AG04450 (cell line): ENCODE measurements at regions not wholly inside any gene's neighbourhood (a gene's known extent, or its start where the extent isn't known, plus 50 kb on each side); places are given as distances from the start of the nearest gene placed in this dataset.

Experiments used
- CTCF ChIA-PET: fragments of 300-600, 350-600 bp; formaldehyde crosslinking; extraction: SDS; loops from one replicate; lab custom pipeline; 2022; ENCODE audit warnings: antibody characterized with exemption, inconsistent platforms; lab: Charles Lee
- POLR2A ChIA-PET: fragments of 350-600 bp; formaldehyde crosslinking; extraction: SDS; loops from one replicate; lab custom pipeline; 2021; ENCODE audit warnings: antibody characterized with exemption, inconsistent platforms; lab: Yijun Ruan, JAX
- DNase-seq: peaks from one replicate; pipeline ENCODE4 v3.0.0-alpha.2; 2011; ENCODE audit warnings: low read depth, low spot score
- H3K27ac ChIP-seq: one replicate; pipeline ENCODE4 v1.5.1; 2012; ENCODE audit warnings: low read depth, low read length, control low read depth
- H3K27me3 ChIP-seq: one replicate; pipeline ENCODE4 v1.6.0; 2012; ENCODE audit warnings: low read length; ENCODE audit not compliant: control insufficient read depth, insufficient read depth
- H3K4me3 ChIP-seq: 2 replicates; pipeline ENCODE4 v1.5.1; 2011; ENCODE audit warnings: mild to moderate bottlenecking, low read depth, low read length, control low read depth
- H3K9me3 ChIP-seq: 2 replicates; pipeline ENCODE4 v1.5.1; 2012; ENCODE audit warnings: low read length; ENCODE audit not compliant: control insufficient read depth, insufficient read depth
- CTCF ChIP-seq: IDR thresholded peaks from 2 replicates; pipeline ENCODE4 v1.5.1; 2011; ENCODE audit warnings: low read depth, low read length, control low read depth, inconsistent platforms

DNA sequence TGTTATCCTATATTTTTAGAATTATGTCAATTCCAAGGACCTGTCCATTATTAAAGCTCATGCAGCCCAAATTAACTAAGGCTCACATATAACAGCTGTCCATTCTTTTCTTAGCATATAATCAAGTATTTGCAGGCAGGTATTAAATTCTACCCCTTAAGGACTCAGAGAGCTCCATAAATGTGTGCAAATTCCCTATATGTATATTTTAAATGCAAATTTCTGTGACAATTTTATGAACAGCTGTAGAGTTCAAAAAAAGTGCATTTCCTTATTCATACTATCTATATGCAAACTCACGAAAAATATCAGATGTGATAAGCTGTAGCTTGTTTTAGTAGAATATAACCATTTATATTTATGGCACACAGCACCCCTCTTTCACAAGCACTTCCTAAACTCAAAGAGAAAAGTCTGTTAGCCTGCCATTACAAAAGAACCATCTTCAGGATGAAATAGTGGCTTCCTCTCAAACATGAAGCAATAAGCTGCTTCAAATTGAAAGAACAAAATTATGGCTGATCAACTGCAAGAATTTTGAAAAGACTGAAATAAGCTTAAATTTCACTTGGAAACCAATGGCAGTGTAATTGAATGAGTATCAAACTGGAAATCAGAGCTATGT is 155.0 kb upstream of the REG3G start:
- H3K4me3 ChIP-seq, result no peak overlapping the region
- H3K9me3 ChIP-seq, result peaks cover 2% of the 10 kb centered on the region
- no peaks in the 10 kb centered on the region for H3K27me3 ChIP-seq
- CTCF ChIA-PET, result no interaction called here
- TF ChIP-seq CTCF, result no peak
- DNase-seq, result no peak
- H3K27ac ChIP-seq, result no peak overlapping the region
- POLR2A ChIA-PET, result no interaction called here

DNA sequence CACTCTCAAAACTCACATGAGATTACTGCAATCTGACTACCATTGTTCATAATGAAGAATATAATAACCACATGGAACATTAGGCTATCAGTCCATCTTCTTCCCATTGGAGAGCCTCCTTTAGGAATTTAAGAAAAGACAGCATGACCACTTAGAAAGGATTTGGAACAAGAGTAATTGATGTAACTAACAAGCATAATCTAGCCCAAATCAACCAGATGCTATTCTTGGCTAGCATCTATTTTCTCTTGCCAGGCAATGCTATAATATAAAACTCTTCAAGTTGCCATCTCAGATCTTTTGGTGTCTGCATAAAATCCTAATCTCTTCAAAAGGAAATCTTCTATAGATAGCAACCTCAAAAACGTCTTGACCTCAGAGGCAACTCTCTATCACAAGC is 152.0 kb upstream of the REG3G start:
- TF ChIP-seq CTCF, result no peak
- CTCF ChIA-PET, result no interaction called here

DNA sequence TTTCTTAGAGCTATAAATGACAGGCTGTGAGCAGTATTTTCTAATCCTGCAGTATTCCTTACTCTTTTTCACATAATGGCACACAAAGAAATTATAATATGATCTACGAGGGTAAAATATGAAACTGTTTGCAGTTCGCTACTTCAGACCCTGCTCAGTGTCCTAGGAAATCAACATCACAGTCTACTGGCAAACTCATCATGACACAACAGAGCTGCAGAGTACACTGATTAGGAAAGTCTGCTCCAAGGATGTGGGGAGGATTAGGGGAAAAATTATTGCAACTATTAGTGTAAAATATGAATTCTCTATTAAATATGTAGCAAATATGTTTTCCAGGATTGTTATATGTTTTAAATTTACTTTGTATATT is 149.2 kb upstream of the REG3G start:
- DNase-seq, result no peak
- Histone ChIP-seq H3K4me3 (no peak overlapping the region), H3K9me3 (peaks cover 5% of the 10 kb centered on the region; the same call in 1 of the 2 replicates), H3K27ac (no peak overlapping the region), H3K27me3 (no peaks in the 10 kb centered on the region)
- CTCF ChIA-PET, result no interaction called here
- no peak for TF ChIP-seq CTCF
- POLR2A ChIA-PET, result no interaction called here

More for the DNA sequence above, 152.0 kb upstream of the REG3G start:
- DNase-seq, result no peak
- POLR2A ChIA-PET, result no interaction called here
- peaks cover 5% of the 10 kb centered on the region; the same call in 1 of the 2 replicates for H3K9me3 ChIP-seq
- H3K27me3 ChIP-seq, result no peaks in the 10 kb centered on the region
- no peak overlapping the region for H3K27ac ChIP-seq
- H3K4me3 ChIP-seq, result no peak overlapping the region

- H3K4me3 ChIP-seq, result no peak overlapping the region
- CTCF ChIA-PET, result no interaction called here
- H3K27ac ChIP-seq, result no peak overlapping the region
- POLR2A ChIA-PET, result no interaction called here
- H3K27me3 ChIP-seq, result no peaks in the 10 kb centered on the region
- peaks cover 11% of the 10 kb centered on the region; the same call in 1 of the 2 replicates for H3K9me3 ChIP-seq
- TF ChIP-seq CTCF, result no peak
- no peak for DNase-seq
Observed at GRCh38 chr2:78887446-78887845, 138.1 kb upstream of the REG3G start.

- H3K9me3 ChIP-seq, result peaks cover 17% of the 10 kb centered on the region
- ChIA-PET POLR2A (no interaction called here), CTCF (no interaction called here)
- H3K27ac ChIP-seq, result no peak overlapping the region
- no peak overlapping the region for H3K4me3 ChIP-seq
- no peaks in the 10 kb centered on the region for H3K27me3 ChIP-seq
- DNase-seq, result no peak
- TF ChIP-seq CTCF, result no peak
Observed at GRCh38 chr2:78890935-78891334, 134.6 kb upstream of the REG3G start.
